ENCODE measurements at regions not wholly inside any gene's neighbourhood (a gene's known extent, or its start where the extent isn't known, plus 50 kb on each side); places are given as distances from the start of the nearest gene placed in this dataset.

GRCh38 chrX:34275699-34276098 is 143.6 kb upstream of the FAM47A start (continued):
- TF ChIP-seq NFE2L1 (CRISPR knock-in tag; IDR thresholded peaks at IDR 0.05) (no peak), ATF2 (CRISPR knock-in tag; IDR thresholded peaks at IDR 0.05; ENCODE audit: borderline replicate concordance, low read depth) (no peak)

DNA sequence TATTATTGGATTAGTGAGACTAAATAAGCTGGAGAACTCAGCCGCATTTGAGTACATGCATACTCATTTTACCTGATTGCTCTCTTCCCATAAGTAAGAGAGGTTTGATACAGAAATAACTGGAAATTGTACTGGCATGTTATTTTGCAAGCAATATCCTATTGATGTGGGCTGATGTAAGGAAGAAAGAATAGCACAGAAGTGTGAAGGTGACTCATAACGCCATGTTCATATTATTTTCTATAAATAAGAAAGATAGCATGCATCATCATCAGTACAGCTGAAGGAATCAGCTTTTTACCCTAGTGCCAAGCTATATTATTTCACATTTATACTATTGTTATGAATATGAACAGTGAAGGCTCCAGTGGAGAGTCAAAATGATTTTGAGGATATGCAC is 138.3 kb upstream of the FAM47A start:
- TF ChIP-seq CBFB (CRISPR knock-in tag; IDR thresholded peaks at IDR 0.05; ENCODE audit: low read depth) (no peak), E2F4 (CRISPR knock-in tag; IDR thresholded peaks at IDR 0.05; ENCODE audit: borderline replicate concordance, low read depth) (no peak), NFE2L1 (CRISPR knock-in tag; IDR thresholded peaks at IDR 0.05) (no peak), ZNF532 (CRISPR knock-in tag; IDR thresholded peaks at IDR 0.05; ENCODE audit: borderline replicate concordance) (no peak), JUN (CRISPR knock-in tag; IDR thresholded peaks at IDR 0.05) (no peak), HMGA2 (CRISPR knock-in tag; IDR thresholded peaks at IDR 0.05) (no peak), ZNF512 (CRISPR knock-in tag; IDR thresholded peaks at IDR 0.05; ENCODE audit: borderline replicate concordance) (no peak), RELA (CRISPR knock-in tag; IDR thresholded peaks at IDR 0.05; ENCODE audit: borderline replicate concordance) (no peak), CTCF (IDR thresholded peaks at IDR 0.05) (no peak), ZNF263 (CRISPR knock-in tag; IDR thresholded peaks at IDR 0.05; ENCODE audit: low read depth) (no peak), FOXJ3 (CRISPR knock-in tag; IDR thresholded peaks at IDR 0.05; ENCODE audit: borderline replicate concordance) (no peak), MLX (CRISPR knock-in tag; IDR thresholded peaks at IDR 0.05) (no peak), TCF7 (CRISPR knock-in tag; IDR thresholded peaks at IDR 0.05; ENCODE audit: low read depth) (no peak), ZNF281 (CRISPR knock-in tag; IDR thresholded peaks at IDR 0.05) (no peak), MXD4 (CRISPR knock-in tag; IDR thresholded peaks at IDR 0.05; ENCODE audit: borderline replicate concordance) (no peak)
- TF ChIP-seq, protein P1, sequence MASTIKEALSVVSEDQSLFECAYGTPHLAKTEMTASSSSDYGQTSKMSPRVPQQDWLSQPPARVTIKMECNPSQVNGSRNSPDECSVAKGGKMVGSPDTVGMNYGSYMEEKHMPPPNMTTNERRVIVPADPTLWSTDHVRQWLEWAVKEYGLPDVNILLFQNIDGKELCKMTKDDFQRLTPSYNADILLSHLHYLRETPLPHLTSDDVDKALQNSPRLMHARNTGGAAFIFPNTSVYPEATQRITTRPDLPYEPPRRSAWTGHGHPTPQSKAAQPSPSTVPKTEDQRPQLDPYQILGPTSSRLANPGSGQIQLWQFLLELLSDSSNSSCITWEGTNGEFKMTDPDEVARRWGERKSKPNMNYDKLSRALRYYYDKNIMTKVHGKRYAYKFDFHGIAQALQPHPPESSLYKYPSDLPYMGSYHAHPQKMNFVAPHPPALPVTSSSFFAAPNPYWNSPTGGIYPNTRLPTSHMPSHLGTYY (CRISPR knock-in tag; IDR thresholded peaks at IDR 0.05), result no peak
- TF ChIP-seq, protein P2, sequence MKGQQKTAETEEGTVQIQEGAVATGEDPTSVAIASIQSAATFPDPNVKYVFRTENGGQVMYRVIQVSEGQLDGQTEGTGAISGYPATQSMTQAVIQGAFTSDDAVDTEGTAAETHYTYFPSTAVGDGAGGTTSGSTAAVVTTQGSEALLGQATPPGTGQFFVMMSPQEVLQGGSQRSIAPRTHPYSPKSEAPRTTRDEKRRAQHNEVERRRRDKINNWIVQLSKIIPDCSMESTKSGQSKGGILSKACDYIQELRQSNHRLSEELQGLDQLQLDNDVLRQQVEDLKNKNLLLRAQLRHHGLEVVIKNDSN (CRISPR knock-in tag; IDR thresholded peaks at IDR 0.05), result no peak
- Mint-ChIP-seq H3K9me3 (0 out of 2 replicates have a peak, but pooled peaks cover 5% of the 10 kb centered on the region), H3K4me3 (no peak overlapping the region), H3K36me3 (no peaks in the 10 kb centered on the region), H3K27me3 (ENCODE audit: low read depth) (no peaks in the 10 kb centered on the region; the same call in 1 of the 2 replicates), H3K4me1 (peaks cover 26% of the 10 kb centered on the region), H3K27ac (no peak overlapping the region)
- ATAC-seq (no peak), DNase-seq (ENCODE audit: low spot score) (no peak)
- CTCF ChIA-PET, result no interaction called here
- POLR2A ChIA-PET, result interaction anchor here (0.7 kb wide), 1 partner anchor 1786 kb away, joined by 3 read pairs; no protein-coding TSS in a partner anchor

Measured in WTC11 (cell line).